NCI-H526 (cell line): ENCODE measurements at regions not wholly inside any gene's neighbourhood (a gene's known extent, or its start where the extent isn't known, plus 50 kb on each side); places are given as distances from the start of the nearest gene placed in this dataset.
"Not testable (repeated sequence)": the region's sequence is repeated elsewhere in the genome, so short reads cannot be mapped to it uniquely, and the experiment has no call there.

Experiments used
- DNase-seq, 2 experiments: peaks; one replicate each; lab custom pipeline; 2025; lab: John Stamatoyannopoulos, UW

DNA sequence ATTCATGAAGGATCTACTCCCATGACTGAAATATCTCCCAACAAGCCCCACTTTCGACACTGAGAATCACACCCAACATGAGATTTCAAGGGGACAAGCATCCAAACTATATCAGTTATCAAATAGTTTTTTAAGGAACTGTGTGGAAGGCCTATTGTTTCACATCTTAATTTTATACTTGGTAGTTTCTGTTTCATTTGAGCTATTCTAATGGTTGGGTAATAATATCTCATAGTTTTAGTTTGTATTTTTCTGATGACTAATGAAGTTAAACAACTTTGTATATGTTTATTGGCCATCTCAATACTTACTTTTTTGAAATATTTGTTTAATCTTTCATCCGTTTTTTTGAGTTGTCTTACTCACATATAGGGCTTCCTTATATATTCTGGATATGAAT lies 135.0 kb downstream of the SCG2 start:
- no peak for DNase-seq

DNA sequence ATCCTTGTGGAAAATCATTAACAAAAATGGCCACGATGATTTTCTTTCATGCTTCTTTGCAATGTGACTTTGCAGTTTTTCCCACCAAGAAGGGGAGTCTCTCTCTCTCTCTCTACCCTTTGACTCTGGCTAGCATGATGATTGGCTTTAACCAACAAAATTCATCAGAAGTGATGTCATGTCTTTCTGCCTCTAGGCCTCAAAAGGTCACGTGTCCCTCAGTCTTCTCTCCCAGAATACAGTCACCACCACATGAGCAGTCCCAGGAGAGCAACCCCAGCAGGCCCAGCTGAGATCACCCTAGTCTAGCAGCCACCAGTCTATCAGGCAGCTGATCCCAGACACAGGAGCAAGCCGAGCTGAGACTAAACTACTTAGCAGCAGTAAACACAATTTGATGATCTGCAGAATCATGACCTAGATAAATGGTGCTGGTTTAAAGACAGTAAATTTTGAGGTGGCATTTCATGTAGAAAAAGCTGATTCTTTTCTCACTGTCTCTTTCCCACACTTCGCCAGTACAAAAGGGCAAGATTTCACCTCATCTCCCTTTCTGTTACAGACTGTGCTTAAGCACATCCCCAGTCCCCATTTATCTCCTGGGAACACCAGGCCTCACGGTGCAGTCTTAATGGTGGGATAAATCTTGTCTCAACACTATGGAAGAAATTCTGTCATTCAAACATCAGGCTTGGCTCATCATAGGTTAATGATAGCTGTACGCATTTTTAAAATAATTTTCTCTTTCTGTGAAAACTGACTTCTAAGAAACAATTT lies 132.7 kb downstream of the SCG2 start:
- no peak for DNase-seq

DNA sequence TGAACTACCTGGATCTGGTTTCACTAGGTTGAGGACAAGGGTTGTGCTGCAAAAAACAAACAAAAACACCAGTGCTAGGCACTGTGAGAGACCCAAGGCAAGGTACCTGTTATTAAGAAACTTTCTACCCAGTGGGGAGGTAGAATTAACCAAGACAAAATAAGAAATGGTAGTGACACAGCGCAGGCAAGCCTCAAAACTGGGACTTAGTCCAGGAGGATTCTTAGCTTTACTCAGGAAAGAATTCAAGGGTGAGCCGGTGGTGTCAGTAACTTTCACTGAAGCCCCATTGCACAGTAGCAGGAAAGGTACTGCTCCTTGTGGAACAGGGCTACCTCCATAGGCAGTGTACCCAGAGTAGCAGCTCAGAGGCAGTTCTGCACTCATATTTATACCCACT lies 131.6 kb downstream of the SCG2 start:
- DNase-seq = no peak

DNA sequence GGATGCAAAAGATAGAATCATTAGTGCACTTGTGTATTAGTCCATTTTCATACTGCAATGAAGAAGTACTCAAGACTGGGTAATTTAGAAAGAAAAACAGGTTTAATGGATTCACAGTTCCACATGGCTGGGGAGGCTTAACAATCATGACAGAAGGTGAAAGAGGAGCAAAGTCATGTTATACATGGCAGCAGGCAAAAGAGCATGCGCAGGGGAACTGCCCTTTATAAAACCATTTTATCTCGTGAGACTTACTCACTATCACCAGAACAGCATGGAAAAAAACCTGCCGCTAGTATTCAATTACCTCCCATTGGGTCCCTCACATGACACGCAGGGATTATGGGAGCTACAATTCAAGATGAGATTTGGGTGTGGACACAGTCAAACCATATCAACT lies 129.4 kb downstream of the SCG2 start:
- no peak for DNase-seq

DNA sequence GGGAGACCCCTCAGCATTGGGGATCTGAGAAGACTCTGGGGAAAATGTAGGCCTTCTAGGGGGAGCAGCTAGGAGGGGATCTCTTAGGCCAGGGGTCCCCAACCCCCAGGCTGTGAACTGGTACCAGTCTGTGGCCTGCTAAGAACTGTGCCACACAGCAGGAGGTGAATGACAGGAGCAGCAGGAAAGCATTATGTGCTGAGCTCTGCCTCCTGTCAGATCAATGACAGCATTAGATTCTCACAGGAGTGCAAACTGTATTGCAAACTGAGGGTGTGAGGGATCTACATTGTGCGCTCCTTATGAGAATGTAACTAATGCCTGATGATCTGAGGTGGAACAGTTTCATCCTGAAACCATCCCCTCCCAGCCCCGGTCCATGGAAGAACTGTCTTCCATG lies 127.3 kb downstream of the SCG2 start:
- no peak for DNase-seq

DNA sequence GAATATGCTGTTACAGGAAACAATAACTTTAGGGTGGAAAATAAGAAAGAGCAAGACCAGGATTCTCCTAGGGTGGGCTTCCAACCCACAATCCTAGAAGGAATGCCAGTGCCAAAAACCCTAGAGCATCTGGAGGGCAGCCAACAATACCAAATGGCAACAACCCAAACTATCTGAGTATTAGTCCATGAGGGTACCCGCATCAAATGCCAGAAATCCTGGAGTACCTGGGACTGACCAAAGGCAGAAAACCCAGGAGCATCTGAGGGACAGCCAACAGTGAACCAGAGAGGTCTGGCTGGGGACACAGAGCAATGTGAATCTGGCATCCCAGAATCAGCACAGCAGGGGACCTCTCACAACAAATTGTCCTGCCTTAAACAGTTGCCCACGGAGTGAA lies 126.3 kb downstream of the SCG2 start:
- DNase-seq = no peak

DNA sequence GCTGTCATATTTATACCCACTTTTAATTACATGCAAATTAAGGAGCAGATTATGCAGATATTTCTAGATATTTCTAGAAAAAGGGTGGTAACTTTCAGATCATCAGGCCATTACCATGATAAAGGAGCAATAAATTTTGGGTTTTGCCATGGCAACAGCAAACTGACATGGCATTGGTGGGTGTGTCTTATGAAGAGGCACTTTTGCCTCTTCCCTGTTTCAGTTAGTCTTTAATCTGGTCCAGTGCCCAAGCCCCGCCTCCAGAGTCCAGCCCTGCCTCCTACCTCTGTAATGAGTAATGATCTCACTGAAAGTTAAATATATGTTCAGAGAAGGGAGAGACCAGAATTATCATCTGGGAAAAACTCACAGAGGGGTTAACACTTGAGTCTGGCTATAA lies 124.8 kb downstream of the SCG2 start:
- no peak for DNase-seq

DNA sequence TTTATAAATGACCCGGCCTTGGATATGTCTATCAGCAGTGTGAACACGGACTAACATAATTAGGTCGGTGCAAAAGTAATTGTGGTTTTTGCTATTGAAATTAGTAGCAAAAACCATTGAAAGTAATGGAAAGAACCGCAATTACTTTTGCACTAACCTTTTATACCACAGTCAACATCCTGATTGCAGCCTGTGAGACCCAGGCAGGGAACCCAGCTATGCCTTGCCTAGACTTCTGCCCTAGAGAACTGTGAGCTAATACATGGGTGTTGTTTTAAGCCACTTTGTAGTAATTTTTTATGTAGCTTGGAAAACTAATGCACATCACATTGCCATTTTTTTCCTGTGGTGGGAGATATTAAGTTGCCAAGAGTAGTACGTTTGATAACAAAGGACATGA lies 120.7 kb downstream of the SCG2 start:
- DNase-seq = no peak

DNA sequence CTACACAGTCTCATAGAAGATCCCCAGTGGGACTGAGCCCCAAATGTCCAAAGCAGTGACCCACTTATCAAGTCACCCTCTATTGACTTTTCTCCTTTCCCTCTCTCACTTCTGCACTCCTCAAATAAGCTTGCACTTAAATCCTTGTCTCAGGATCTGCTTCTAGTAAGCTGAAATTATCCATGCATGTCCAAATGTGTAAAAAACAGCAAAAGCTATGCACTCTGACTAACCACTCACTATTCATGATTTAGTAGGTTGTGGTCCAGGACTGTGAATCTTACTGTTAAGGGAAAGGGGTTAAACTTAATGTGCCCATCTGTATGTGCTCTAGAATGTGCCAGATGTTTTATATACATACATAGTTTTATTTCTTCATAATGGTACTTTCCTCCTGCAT lies 115.4 kb downstream of the SCG2 start:
- no peak for DNase-seq

DNA sequence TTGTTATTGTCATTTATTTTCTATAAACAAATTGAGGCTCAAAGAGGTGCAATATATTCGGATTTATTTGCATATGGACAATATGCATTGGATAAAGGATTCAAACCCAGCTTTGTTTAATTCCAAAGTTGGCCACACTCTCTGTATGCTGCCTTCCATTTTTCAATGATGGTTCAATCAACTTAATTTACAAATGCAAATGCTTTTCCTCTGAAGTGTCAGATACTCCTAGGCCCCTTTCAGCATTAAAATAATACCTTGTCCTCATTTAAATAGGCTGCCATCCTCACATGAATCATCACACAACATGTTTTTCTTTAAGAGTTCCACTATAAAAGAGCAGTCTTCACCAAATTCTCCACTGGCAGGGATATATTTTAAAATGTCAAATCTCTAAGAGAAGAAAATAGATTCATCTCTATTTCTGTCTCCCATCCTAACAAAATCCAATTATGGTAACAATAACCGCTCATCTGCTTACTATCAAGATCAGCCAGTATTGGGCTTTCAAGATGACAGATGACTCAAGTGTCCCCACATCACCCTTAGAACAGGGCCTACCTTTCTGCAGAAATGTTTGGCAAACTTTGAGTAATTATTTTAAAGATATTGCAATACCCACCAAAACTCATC lies 114.8 kb downstream of the SCG2 start:
- DNase-seq = no peak

DNA sequence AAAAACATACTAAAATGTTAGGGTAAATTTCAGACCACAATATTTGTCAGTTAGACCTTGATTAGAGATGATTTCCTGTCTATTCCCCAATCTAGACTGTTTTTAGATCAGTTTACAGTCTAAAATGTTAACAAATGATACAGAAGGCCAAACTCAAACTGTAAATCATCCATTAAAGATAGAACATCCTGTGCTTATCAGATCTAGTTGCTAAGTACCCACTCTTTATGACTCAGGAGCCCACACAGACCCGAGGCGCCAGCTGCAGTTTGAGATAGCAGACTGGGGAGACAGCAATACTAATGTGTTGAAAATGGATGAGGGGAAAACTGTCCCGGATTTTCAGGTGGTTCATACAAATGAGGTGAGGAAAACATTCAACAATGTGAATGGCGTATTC lies 113.3 kb downstream of the SCG2 start:
- DNase-seq = peak in 1 of 2 experiments; percentile 44

DNA sequence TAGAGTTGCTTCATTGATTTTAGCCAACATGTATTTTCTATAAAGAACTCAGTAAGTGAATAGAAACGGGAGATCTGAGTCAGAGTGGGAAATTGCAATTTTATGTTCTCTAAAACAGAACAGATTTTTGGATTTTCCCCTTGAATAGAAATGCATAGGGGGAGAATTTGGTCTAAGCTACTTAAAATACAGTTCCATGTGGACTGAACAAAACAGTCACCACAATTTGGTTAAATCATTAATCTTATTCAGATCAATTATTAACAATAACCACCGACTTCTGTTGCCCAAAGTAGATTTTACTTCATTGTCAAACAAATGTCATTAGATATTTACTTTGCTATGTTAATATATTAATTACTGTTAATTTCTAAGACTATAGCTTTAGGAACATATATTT lies 107.7 kb downstream of the SCG2 start:
- DNase-seq = no peak

DNA sequence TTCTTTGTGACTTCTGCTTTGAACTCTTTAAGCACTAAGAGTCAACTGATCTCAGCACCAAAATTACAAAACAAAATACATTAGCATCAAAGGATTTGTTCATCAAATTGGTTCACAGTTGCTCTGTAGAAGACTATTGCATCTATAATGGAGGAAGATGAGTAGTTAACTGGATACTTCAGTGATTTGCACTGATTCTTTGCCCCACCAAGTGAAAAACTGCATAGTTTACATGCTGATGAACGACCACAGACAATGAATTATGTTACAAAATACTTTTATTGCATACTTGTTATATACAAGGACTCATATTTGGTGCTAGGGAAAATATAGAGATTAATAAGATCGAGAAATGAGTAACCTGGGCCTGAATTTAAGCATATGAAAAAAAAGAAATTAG lies 107.2 kb downstream of the SCG2 start:
- DNase-seq = no peak

DNA sequence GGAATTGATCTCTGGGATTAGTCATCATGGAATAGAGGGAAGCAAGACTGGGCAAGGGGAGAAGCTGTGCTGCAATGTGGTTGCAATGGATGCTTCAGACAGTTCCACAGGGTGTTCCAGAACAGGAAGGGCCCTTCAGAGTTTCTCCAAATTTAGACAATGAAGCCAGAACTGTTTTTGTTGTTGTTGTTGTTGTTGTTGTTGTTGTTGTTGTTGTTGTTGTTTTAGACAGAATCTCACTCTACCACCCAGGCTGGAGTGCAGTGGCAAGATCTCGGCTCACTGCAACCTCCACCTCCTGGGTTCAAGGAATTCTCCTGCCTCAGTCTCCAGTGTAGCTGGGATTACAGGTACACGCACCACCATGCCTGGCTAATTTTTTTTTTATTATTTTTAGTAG lies 105.3 kb downstream of the SCG2 start:
- not testable (repeated sequence) for DNase-seq

DNA sequence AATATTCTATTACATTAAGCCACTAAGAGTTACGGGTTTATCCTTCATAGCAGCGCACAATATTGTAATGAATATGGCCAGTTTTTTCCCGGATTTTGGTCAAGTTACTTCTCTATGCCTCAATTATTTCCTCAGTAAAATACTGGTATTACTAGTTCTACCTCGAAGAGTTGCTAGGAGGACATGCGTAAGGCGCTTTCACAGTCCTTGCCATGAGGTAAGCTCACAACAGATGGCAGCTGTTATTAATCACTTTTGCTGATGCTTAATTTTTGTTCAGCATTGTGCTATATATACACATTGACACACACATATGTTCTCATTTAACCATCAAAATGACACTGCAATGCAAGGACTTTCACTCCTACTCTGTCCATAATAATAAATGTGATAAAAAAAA lies 101.5 kb downstream of the SCG2 start:
- no peak for DNase-seq

DNA sequence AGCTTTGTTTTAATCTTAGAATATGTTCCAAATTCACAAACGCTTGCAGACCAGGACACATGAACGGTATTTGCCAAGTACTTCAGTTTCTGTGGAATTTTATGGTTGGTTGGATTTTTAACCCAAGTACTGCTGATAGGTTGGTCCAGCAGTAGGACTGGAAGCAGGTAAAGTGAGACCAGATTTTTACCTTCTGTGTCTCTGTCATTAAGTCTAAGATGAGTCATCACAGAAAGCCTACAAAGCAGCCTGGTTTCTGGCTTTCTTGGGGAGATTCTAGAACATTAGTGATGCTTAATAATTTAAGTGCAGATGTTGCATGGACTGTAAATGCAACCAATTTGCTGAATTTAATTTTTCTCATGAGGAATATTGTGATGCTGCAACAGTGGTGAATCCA lies 100.5 kb downstream of the SCG2 start:
- DNase-seq = no peak

DNA sequence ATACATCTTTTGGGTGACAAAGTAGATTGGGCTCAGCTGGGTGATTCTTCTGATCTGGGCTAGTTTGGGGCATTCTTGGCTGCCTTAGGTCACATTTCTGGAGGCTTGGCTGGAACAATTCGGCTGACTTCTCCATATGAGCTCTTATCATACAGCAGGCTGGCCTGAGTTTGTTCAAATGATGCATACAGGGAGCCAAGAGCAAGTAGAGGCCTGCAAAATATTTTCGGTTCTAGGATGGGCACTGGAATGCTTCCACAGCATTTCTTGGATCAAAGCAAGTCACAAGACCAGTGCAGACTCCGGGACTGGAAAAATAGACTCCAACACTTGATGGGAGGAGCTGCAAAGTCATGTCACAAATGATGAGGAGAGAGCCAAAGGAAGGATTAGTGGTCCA lies 98.4 kb downstream of the SCG2 start:
- no peak for DNase-seq

DNA sequence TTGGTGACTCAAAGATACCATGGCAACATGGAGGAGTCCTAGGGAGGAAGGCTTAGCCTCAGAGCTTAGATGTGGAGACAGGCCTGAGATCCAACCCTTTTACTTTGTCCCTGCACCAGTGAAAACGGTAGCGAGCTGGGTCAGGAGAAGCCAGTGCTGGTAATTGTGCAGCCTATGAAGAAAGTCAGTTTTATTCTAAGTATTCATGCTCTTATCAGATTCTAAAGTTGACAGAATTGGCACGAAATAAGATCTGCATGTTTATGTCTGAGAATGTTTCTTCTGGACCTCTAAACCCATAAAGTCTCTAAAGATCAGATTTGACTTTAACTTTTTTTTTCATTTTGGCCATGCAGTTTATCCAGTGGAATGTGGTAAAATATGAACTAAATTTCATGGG lies 93.8 kb downstream of the SCG2 start:
- DNase-seq = no peak

DNA sequence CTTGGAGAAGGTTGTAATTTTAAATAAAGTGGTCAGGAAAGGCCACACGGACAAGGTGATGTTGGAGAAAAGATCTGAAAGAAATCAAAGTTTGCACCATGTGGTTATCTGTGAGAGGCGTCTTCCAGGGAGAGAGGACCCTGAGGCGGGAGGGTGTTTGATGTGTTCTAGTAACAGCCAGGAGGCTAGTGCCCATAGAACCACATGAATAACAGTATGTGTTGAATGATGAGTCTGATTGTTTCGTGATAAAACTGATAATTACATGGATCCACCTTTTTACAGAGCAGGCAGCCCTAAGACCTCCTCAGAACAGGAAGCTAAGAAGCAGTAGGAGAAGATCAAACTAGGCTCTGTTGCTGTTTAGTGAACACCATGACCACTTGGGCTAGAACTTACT lies 91.4 kb downstream of the SCG2 start:
- no peak for DNase-seq

DNA sequence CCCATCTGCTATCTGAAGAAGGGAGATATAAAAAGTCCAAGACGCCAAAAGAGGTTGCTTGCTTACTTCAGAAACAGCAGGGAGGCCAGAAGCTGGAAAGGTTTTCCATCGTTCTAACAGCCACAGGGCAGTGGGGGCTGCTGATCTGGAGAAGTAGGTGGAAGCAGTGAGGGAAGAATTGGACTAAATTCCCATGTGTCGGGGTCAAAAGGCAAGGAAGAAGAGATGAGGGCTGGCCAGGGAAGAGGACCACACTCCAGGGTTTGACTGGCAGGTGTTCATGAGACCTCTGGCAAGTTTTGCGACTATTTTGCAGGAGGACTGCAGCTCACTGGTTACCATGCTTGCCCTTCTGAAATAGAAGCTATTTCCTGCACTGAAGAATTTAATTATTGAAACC lies 91.0 kb downstream of the SCG2 start:
- DNase-seq = no peak

DNA sequence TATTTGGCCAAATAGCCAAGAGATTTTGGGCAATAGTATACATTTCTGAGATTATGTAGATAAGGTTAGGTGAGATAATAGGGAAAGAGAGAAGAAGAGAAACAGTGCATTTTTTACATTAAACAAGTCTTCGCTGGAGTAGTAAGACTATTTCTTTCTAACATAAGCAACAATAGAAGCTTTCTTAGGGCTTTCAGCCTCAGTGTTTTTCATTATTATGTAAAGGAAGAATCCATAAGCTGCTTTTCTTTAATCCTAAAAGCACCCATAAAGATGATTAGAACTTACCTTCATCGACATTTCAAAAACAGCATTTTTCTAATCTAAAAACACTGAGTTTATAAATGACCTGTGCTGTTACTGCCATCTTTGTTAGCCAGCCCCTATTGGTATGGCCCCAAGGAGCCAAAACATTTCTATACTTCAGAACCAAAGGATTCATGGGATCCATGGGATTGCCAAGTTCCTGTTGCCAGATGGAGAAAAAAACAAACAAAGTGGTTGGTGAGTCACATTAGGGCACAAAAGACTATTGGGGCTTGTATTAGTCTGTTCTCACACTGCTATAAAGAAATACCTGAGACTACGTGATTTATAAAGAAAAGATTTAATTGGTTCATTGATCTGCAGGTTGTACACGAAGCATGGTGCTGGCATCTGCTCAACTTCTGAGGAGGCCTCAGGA lies 88.2 kb downstream of the SCG2 start:
- no peak for DNase-seq

DNA sequence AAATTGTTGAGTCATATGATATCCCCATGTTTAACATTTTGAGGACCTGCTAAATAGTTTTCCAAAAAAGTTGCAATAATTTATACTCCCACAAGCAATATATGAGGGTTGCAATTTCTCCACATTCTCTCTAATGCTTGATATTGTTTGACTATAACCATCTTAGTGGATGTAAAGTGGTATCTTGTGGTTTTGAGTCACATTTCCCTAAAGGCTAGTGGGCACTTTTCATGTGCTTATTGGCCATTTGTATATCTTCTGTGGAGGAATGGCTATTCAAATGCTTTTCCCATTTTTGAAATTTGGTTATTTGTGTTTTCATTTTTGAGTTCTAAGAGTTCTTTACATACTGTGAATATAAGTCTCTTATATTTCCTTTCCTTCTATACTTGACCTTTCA lies 82.7 kb downstream of the SCG2 start:
- DNase-seq = no peak

DNA sequence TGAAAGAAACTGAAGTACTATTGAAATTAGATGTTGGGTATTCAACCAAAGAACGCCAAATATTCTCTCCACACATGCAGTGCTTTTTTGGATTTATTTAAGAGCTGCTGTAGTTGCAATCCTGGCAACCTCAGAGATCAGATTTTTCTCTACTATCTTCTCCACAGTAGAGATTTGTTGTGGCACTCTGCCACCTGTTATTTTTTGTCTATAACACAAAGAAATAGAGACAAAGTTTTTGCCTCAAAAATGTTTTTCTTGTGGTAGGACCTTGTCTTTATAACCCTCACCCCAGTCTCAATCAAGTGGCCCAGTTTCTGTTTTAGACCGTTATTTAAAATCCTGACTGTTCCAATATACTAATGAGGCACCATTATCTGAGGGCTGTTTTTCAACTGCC lies 79.4 kb downstream of the SCG2 start:
- DNase-seq = no peak
